PC-9 (cell line): ENCODE measurements at regions not wholly inside any gene's neighbourhood (a gene's known extent, or its start where the extent isn't known, plus 50 kb on each side); places are given as distances from the start of the nearest gene placed in this dataset.

ENCODE experiments used
- BruUV-seq: library from RNA; stranded (reverse); fragments of 400-500 nt; replicated peaks from 2 replicates; lab custom pipeline; 2021; lab: Mats Ljungman, UMichigan
- CTCF ChIA-PET: fragments of 300-600 bp; sonication (Branson Sonifier 250); formaldehyde crosslinking; loops from one replicate; lab custom pipeline; 2022; ENCODE audit warnings: antibody characterized with exemption; lab: Charles Lee
- POLR2A ChIA-PET: fragments of 300-600 bp; sonication (Branson Sonifier 250); formaldehyde crosslinking; loops from one replicate; lab custom pipeline; 2022; ENCODE audit warnings: antibody characterized with exemption; ENCODE audit not compliant: unreplicated experiment; lab: Charles Lee
- DNase-seq, 2 experiments: peaks; one replicate each; pipeline versions ENCODE4 v3.0.0 to v3.0.0-alpha.2; 2015 to 2022; ENCODE audit warnings: mixed read lengths in 1 of 2
- H2AFZ ChIP-seq: fragments of 200-600 bp; sonication (generic); 2 replicates; pipeline ENCODE4 v1.8.1; 2017; ENCODE audit warnings: antibody characterized with exemption
- H3F3A ChIP-seq: fragments of 200-600 bp; sonication (generic); 2 replicates; pipeline ENCODE4 v1.8.1; 2017; ENCODE audit warnings: antibody characterized with exemption, mild to moderate bottlenecking, low read depth; ENCODE audit not compliant: insufficient read depth
- H3K27ac ChIP-seq: fragments of 200-600 bp; sonication (generic); 2 replicates; pipeline ENCODE4 v1.6.1; 2016; ENCODE audit warnings: mixed run types
- H3K27me3 ChIP-seq: fragments of 200-600 bp; sonication (generic); 2 replicates; pipeline ENCODE4 v1.6.1; 2016; ENCODE audit warnings: low read depth, mixed run types; ENCODE audit not compliant: insufficient read depth
- H3K36me3 ChIP-seq: fragments of 200-600 bp; sonication (generic); 2 replicates; pipeline ENCODE4 v1.6.1; 2016; ENCODE audit warnings: low read depth, mixed run types
- H3K4me1 ChIP-seq: fragments of 200-600 bp; sonication (generic); replicated peaks from 2 replicates; pipeline ENCODE4 v1.6.1; 2016; ENCODE audit warnings: mixed run types; ENCODE audit not compliant: insufficient read depth
- H3K4me2 ChIP-seq: fragments of 200-600 bp; sonication (generic); 2 replicates; pipeline ENCODE4 v1.6.1; 2017; ENCODE audit warnings: mixed run types
- H3K4me3 ChIP-seq: fragments of 200-600 bp; sonication (generic); 2 replicates; pipeline ENCODE4 v1.6.1; 2016; ENCODE audit warnings: mixed run types
- H3K79me2 ChIP-seq: fragments of 200-600 bp; sonication (generic); 2 replicates; pipeline ENCODE4 v1.6.1; 2017; ENCODE audit warnings: low read depth, mixed run types
- H3K9me2 ChIP-seq: fragments of 200-600 bp; sonication (generic); 2 replicates; pipeline ENCODE4 v1.8.1; 2017; ENCODE audit warnings: mild to moderate bottlenecking; ENCODE audit not compliant: insufficient read depth
- H3K9me3 ChIP-seq: fragments of 200-600 bp; sonication (generic); 2 replicates; pipeline ENCODE4 v1.8.1; 2016; ENCODE audit warnings: low read depth; ENCODE audit not compliant: insufficient read depth
- H4K20me1 ChIP-seq: fragments of 200-600 bp; sonication (generic); 2 replicates; pipeline ENCODE4 v1.8.1; 2017; ENCODE audit not compliant: insufficient read depth
- EZH2 ChIP-seq: fragments of 200-600 bp; sonication (generic); IDR thresholded peaks from 2 replicates; pipeline ENCODE4 v1.8.0; 2017; ENCODE audit warnings: antibody characterized with exemption, low read depth
- intact Hi-C: fragments of 100-400 bp; cut with micrococcal nuclease; formaldehyde crosslinking; loops from one replicate; pipeline ENCODE4 v1.10.0; 2022; ENCODE audit not compliant: unreplicated experiment
- TF ChIP-seq, protein P1 (sequence below): fragments of 200-600 bp; sonication (generic); conservative IDR thresholded peaks from 2 replicates; pipeline ENCODE4 v1.6.1; 2017; ENCODE audit warnings: mixed run types, antibody characterized with exemption, mild to moderate bottlenecking, moderate library complexity

DNA sequence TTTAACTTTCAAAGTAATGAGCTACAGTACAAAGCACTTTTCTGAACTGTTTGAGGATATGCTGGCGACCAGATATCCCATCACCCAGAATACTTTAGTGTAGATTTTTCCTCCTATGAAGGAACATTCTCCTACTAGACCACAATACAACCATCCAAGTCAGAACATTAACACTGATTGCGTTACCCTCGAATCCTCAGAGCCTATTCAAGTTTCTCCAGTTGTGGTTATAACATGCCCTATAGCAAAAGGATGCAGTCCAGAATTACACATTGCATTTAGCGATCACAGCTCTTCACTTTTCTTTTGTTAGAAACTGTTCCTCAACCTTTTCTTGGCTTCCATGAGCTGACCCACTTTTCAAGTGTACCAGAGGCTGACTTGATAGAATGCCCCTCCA lies 87.4 kb upstream of the SOX4 start:
- Histone ChIP-seq H3K9me3 (no peaks in the 10 kb centered on the region), H3K27ac (no peak overlapping the region), H3K4me3 (no peak overlapping the region), H2AFZ (no peak overlapping the region), H3K4me1 (no peaks in the 10 kb centered on the region), H3K27me3 (no peaks in the 10 kb centered on the region), H3K36me3 (no peaks in the 10 kb centered on the region), H4K20me1 (no peaks in the 10 kb centered on the region), H3F3A (no peaks in the 10 kb centered on the region), H3K4me2 (no peak overlapping the region), H3K79me2 (no peaks in the 10 kb centered on the region), H3K9me2 (no peaks in the 10 kb centered on the region)
- intact Hi-C loops, result no loop called here
- TF ChIP-seq EZH2, result no peak
- TF ChIP-seq, protein P1, sequence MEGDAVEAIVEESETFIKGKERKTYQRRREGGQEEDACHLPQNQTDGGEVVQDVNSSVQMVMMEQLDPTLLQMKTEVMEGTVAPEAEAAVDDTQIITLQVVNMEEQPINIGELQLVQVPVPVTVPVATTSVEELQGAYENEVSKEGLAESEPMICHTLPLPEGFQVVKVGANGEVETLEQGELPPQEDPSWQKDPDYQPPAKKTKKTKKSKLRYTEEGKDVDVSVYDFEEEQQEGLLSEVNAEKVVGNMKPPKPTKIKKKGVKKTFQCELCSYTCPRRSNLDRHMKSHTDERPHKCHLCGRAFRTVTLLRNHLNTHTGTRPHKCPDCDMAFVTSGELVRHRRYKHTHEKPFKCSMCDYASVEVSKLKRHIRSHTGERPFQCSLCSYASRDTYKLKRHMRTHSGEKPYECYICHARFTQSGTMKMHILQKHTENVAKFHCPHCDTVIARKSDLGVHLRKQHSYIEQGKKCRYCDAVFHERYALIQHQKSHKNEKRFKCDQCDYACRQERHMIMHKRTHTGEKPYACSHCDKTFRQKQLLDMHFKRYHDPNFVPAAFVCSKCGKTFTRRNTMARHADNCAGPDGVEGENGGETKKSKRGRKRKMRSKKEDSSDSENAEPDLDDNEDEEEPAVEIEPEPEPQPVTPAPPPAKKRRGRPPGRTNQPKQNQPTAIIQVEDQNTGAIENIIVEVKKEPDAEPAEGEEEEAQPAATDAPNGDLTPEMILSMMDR, result no peak
- BruUV-seq, result no TSS peak
- POLR2A ChIA-PET, result no interaction called here
- CTCF ChIA-PET, result interaction anchor here (1.0 kb wide), 1 partner anchor 18 kb away, joined by 3 read pairs; no protein-coding TSS in a partner anchor
- DNase-seq, result no peak

DNA sequence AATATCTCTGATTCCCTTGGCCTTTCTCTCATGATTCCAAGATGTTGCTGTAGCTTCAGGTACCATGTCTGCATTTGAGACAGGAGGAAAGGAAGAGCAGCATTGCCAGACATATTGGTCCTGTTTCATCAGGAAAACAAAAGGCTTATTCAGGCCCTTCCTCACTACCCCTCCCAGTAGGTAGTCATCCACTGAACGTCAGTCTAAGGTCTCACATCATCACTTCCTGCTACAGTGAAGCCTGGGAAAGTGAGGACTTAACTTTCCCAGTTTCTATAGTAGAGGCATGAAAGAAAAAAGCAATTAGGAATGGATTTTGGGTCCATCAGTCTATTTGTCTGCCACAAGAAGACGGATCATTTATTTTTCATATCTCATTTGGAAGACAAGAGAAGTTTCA lies 85.7 kb upstream of the SOX4 start:
- ChIA-PET CTCF (no interaction called here), POLR2A (no interaction called here)
- no peak for DNase-seq
- no peaks in the 10 kb centered on the region for H3K27me3 ChIP-seq
- no peak for TF ChIP-seq EZH2
- TF ChIP-seq, protein P1, result no peak
- no peaks in the 10 kb centered on the region for H3K36me3 ChIP-seq
- no peak overlapping the region for H3K4me2 ChIP-seq
- no peaks in the 10 kb centered on the region for H3K79me2 ChIP-seq
- no peaks in the 10 kb centered on the region for H3F3A ChIP-seq
- H3K9me2 ChIP-seq, result no peaks in the 10 kb centered on the region
- H4K20me1 ChIP-seq, result no peaks in the 10 kb centered on the region
- no peaks in the 10 kb centered on the region for H3K9me3 ChIP-seq
- H3K4me3 ChIP-seq, result no peak overlapping the region
- no peaks in the 10 kb centered on the region for H3K4me1 ChIP-seq
- no peak overlapping the region for H2AFZ ChIP-seq
- BruUV-seq, result no TSS peak
- H3K27ac ChIP-seq, result no peak overlapping the region
- intact Hi-C loops, result no loop called here

DNA sequence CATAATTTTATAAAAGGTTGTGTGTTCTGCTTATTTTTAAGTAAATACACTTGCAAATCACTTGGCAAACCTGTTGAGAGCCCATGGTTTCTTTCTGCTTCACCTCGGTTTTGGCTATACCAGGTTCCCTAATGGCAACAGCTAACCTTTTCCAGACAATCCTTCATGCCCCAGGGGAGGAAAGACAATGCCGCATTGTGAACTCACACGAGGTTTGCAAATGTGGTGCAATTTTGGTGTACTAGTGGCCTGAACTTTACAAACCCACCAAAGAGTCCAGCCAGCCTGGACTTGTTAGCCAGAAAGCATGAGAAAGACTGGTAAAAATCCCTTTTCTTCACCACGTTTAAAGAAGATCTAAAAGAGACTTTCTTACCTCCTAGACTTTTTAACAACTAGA lies 84.8 kb upstream of the SOX4 start:
- BruUV-seq, result no TSS peak
- no peaks in the 10 kb centered on the region for H3K9me2 ChIP-seq
- no peaks in the 10 kb centered on the region for H3K9me3 ChIP-seq
- H3K4me3 ChIP-seq, result no peak overlapping the region
- POLR2A ChIA-PET, result no interaction called here
- no peaks in the 10 kb centered on the region for H3K79me2 ChIP-seq
- no peak overlapping the region for H2AFZ ChIP-seq
- no peaks in the 10 kb centered on the region for H3K36me3 ChIP-seq
- H3K27ac ChIP-seq, result no peak overlapping the region
- no peaks in the 10 kb centered on the region for H4K20me1 ChIP-seq
- no peak overlapping the region for H3K4me2 ChIP-seq
- no peaks in the 10 kb centered on the region for H3F3A ChIP-seq
- CTCF ChIA-PET, result no interaction called here
- intact Hi-C loops, result no loop called here
- no peak for DNase-seq
- H3K4me1 ChIP-seq, result no peaks in the 10 kb centered on the region
- no peaks in the 10 kb centered on the region for H3K27me3 ChIP-seq
- TF ChIP-seq, protein P1, result no peak
- no peak for TF ChIP-seq EZH2
